ENCODE measurements at regions not wholly inside any gene's neighbourhood (a gene's known extent, or its start where the extent isn't known, plus 50 kb on each side); places are given as distances from the start of the nearest gene placed in this dataset.

GRCh38 chr4:24070117-24070516, 180.3 kb upstream of the PPARGC1A start:
- in situ Hi-C loops (cut with MboI; ENCODE audit: low sequenced_read_pairs) = no loop called here

- in situ Hi-C loops (cut with MboI; ENCODE audit: low sequenced_read_pairs) = no loop called here
These were observed 177.7 kb upstream of the PPARGC1A start for GRCh38 chr4:24067367-24068193.

- in situ Hi-C loops (cut with MboI; ENCODE audit: low sequenced_read_pairs) = no loop called here
These were observed 176.1 kb upstream of the PPARGC1A start for GRCh38 chr4:24065974-24066373.

GRCh38 chr4:24063731-24064130, 173.9 kb upstream of the PPARGC1A start:
- in situ Hi-C loops (cut with MboI; ENCODE audit: low sequenced_read_pairs) = no loop called here

GRCh38 chr4:24060932-24061331, 171.1 kb upstream of the PPARGC1A start:
- in situ Hi-C loops (cut with MboI; ENCODE audit: low sequenced_read_pairs) = no loop called here

GRCh38 chr4:24059839-24060238, 170.0 kb upstream of the PPARGC1A start:
- in situ Hi-C loops (cut with MboI; ENCODE audit: low sequenced_read_pairs) = no loop called here

- in situ Hi-C loops (cut with MboI; ENCODE audit: low sequenced_read_pairs) = no loop called here
These were observed 168.2 kb upstream of the PPARGC1A start for GRCh38 chr4:24057915-24058559.

- in situ Hi-C loops (cut with MboI; ENCODE audit: low sequenced_read_pairs) = no loop called here
These were observed 166.4 kb upstream of the PPARGC1A start for GRCh38 chr4:24056289-24056688.

- in situ Hi-C loops (cut with MboI; ENCODE audit: low sequenced_read_pairs) = no loop called here
These were observed 165.8 kb upstream of the PPARGC1A start for GRCh38 chr4:24055623-24056022.

GRCh38 chr4:24054910-24055309, 165.1 kb upstream of the PPARGC1A start:
- in situ Hi-C loops (cut with MboI; ENCODE audit: low sequenced_read_pairs) = no loop called here

GRCh38 chr4:24053934-24054333, 164.1 kb upstream of the PPARGC1A start:
- in situ Hi-C loops (cut with MboI; ENCODE audit: low sequenced_read_pairs) = no loop called here

- in situ Hi-C loops (cut with MboI; ENCODE audit: low sequenced_read_pairs) = no loop called here
These were observed 155.1 kb upstream of the PPARGC1A start for GRCh38 chr4:24044610-24045589.

GRCh38 chr4:24042094-24042493, 152.2 kb upstream of the PPARGC1A start:
- in situ Hi-C loops (cut with MboI; ENCODE audit: low sequenced_read_pairs) = no loop called here

GRCh38 chr4:24040811-24041210, 151.0 kb upstream of the PPARGC1A start:
- in situ Hi-C loops (cut with MboI; ENCODE audit: low sequenced_read_pairs) = no loop called here

GRCh38 chr4:24033626-24034025, 143.8 kb upstream of the PPARGC1A start:
- in situ Hi-C loops (cut with MboI; ENCODE audit: low sequenced_read_pairs) = no loop called here

GRCh38 chr4:24032371-24032989, 142.6 kb upstream of the PPARGC1A start:
- in situ Hi-C loops (cut with MboI; ENCODE audit: low sequenced_read_pairs) = no loop called here

- in situ Hi-C loops (cut with MboI; ENCODE audit: low sequenced_read_pairs) = no loop called here
These were observed 136.7 kb upstream of the PPARGC1A start for GRCh38 chr4:24026596-24026995.

GRCh38 chr4:24024605-24025004, 134.8 kb upstream of the PPARGC1A start:
- in situ Hi-C loops (cut with MboI; ENCODE audit: low sequenced_read_pairs) = no loop called here

- in situ Hi-C loops (cut with MboI; ENCODE audit: low sequenced_read_pairs) = no loop called here
These were observed 134.3 kb upstream of the PPARGC1A start for GRCh38 chr4:24024157-24024556.

- in situ Hi-C loops (cut with MboI; ENCODE audit: low sequenced_read_pairs) = no loop called here
These were observed 125.9 kb upstream of the PPARGC1A start for GRCh38 chr4:24015782-24016181.
